ENCODE measurements at regions not wholly inside any gene's neighbourhood (a gene's known extent, or its start where the extent isn't known, plus 50 kb on each side); places are given as distances from the start of the nearest gene placed in this dataset.

DNA sequence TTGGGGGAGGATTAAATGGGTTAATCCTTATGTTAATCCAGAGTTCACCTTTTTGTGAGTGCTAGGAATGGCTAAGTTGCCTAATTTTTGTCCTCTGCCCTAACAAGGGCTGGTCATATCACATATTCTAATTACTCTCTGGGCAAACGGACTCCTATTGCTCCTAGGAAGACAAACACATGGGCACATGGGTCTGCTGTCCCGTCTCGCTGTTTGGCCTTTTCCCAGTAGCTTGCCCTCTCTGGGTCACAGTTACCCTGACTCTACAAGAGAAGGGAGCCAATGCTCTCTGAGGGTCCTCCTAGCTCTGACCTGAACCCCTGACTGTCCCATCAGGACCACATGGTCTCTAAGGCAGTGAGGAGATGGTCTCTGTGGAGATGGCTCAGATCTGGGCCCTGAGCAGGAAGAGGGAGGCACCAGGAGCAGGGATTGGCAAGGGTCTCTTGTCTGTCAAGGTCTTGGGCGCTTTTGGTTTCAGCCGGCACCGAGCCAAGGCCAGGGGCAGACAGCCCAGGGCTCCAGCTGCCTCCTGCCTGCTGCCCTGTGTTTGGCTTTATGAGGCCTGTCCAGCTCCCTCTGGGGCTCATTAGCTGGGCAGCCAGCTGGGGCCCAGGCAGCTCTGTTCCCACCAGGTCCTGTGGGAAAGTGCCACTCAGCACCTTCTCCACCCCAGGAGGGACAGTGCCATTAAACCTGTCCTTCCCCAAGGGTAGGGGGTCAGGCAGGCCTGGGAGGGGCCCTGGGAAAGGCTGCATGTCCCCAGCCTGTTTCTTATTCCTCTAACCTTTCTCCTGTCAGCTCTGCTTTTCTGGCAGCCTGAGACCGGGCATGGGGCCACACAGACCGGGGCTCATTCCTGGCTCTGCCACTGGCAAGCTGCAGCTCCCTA is 559.9 kb downstream of the MN1 start:
- TF ChIP-seq CTCF (IDR thresholded peaks at IDR 0.05; ENCODE audit: low read length) (no peak), EZH2 (optimal IDR thresholded peaks at IDR 0.05; ENCODE audit: low read depth, low read length) (no peak), EZH2phosphoT487 (IDR thresholded peaks at IDR 0.05; ENCODE audit: low read length) (no peak)

All from MM.1S (cell line).